CD4-positive, alpha-beta T cell (primary cell): ENCODE measurements at regions not wholly inside any gene's neighbourhood (a gene's known extent, or its start where the extent isn't known, plus 50 kb on each side); places are given as distances from the start of the nearest gene placed in this dataset.

Experiments
- ATAC-seq: fragments of 200-7000 bp; cut with Tn5 transposase; one replicate; pipeline ENCODE4 v1.10.0; 2022; ENCODE audit warnings: mild to moderate bottlenecking; ENCODE audit not compliant: poor library complexity
- CTCF ChIA-PET: fragments of 350-600 bp; sonication (Branson Sonifier 250); formaldehyde crosslinking; loops from one replicate; lab custom pipeline; 2021; ENCODE audit warnings: antibody characterized with exemption, inconsistent platforms; lab: Charles Lee
- POLR2A ChIA-PET: fragments of 350-600 bp; sonication (Branson Sonifier 250); formaldehyde crosslinking; loops from one replicate; lab custom pipeline; 2021; ENCODE audit warnings: antibody characterized with exemption, inconsistent platforms; lab: Charles Lee
- DNase-seq, 14 experiments: peaks; one replicate each; pipeline ENCODE4 v3.0.0-alpha.2; 2013 to 2020; ENCODE audit warnings: mixed read lengths in 2 of 14
- H3K27ac ChIP-seq, 2 donors: one replicate each; pipeline versions ENCODE4 v1.5.1 to v1.7.0; 2013; ENCODE audit warnings: low read length in 2 of 2, low read depth in 1 of 2, mild to moderate bottlenecking in 1 of 2
- H3K27me3 ChIP-seq, 2 experiments: 1 replicate in 1 of 2; 2 replicates in 1 of 2; pipeline versions ENCODE4 v1.6.1 to v1.7.0; 2013; ENCODE audit warnings: low read length in 2 of 2, control low read depth in 1 of 2, mild to moderate bottlenecking in 1 of 2, moderate library complexity in 1 of 2; ENCODE audit not compliant: insufficient read depth in 2 of 2, control insufficient read depth in 1 of 2
- H3K36me3 ChIP-seq: one replicate; pipeline ENCODE4 v1.6.1; 2013; ENCODE audit warnings: low read length, control low read depth; ENCODE audit not compliant: insufficient read depth
- H3K4me1 ChIP-seq: one replicate; pipeline ENCODE4 v1.6.1; 2013; ENCODE audit warnings: low read length, control low read depth; ENCODE audit not compliant: insufficient read depth
- H3K4me3 ChIP-seq: one replicate; pipeline ENCODE4 v1.5.1; 2013; ENCODE audit warnings: mild to moderate bottlenecking, low read length, moderate library complexity
- H3K9me3 ChIP-seq, 2 experiments: 1 replicate in 1 of 2; 2 replicates in 1 of 2; pipeline versions ENCODE4 v1.6.1 to v1.7.0; 2013; ENCODE audit warnings: low read length in 2 of 2, mild to moderate bottlenecking in 2 of 2, control low read depth in 1 of 2, moderate library complexity in 1 of 2; ENCODE audit not compliant: control insufficient read depth in 1 of 2, insufficient read depth in 1 of 2
- H3K27ac Mint-ChIP-seq: one replicate; pipeline ENCODE4 v1.8.0; 2020; ENCODE audit warnings: mixed read lengths
- H3K27me3 Mint-ChIP-seq: one replicate; pipeline ENCODE4 v1.8.0; 2021; ENCODE audit warnings: mixed read lengths
- H3K36me3 Mint-ChIP-seq: one replicate; pipeline ENCODE4 v1.8.0; 2021; ENCODE audit warnings: low read depth, mixed read lengths
- H3K4me1 Mint-ChIP-seq: one replicate; pipeline ENCODE4 v1.8.0; 2021; ENCODE audit warnings: low read depth, mixed read lengths
- H3K4me3 Mint-ChIP-seq: one replicate; pipeline ENCODE4 v1.8.0; 2020; ENCODE audit warnings: mild to moderate bottlenecking, mixed read lengths
- H3K9me3 Mint-ChIP-seq: one replicate; pipeline ENCODE4 v1.8.0; 2020; ENCODE audit warnings: mixed read lengths
- intact Hi-C, 2 experiments: fragments of 100-400 bp; cut with DNase I in 1 of 2; cut with micrococcal nuclease in 1 of 2; formaldehyde crosslinking; loops; one replicate each; pipeline versions ENCODE4 v1.15.1 to v1.9.0; 2023 to 2025; cut with DNase I, micrococcal nuclease
- TF ChIP-seq, protein P1 (sequence below): fragments of 200-600 bp; IDR thresholded peaks from one replicate; pipeline ENCODE4 v1.8.0; 2022; ENCODE audit warnings: antibody characterized with exemption, mild to moderate bottlenecking

- no peak overlapping the region for H3K27ac ChIP-seq
- Mint-ChIP-seq H3K4me3 (no peak overlapping the region), H3K36me3 (no peaks in the 10 kb centered on the region), H3K9me3 (no peaks in the 10 kb centered on the region), H3K27me3 (no peaks in the 10 kb centered on the region), H3K27ac (no peak overlapping the region), H3K4me1 (peaks cover 40% of the 10 kb centered on the region)
- H3K4me1 ChIP-seq, result no peaks in the 10 kb centered on the region
- TF ChIP-seq, protein P1, sequence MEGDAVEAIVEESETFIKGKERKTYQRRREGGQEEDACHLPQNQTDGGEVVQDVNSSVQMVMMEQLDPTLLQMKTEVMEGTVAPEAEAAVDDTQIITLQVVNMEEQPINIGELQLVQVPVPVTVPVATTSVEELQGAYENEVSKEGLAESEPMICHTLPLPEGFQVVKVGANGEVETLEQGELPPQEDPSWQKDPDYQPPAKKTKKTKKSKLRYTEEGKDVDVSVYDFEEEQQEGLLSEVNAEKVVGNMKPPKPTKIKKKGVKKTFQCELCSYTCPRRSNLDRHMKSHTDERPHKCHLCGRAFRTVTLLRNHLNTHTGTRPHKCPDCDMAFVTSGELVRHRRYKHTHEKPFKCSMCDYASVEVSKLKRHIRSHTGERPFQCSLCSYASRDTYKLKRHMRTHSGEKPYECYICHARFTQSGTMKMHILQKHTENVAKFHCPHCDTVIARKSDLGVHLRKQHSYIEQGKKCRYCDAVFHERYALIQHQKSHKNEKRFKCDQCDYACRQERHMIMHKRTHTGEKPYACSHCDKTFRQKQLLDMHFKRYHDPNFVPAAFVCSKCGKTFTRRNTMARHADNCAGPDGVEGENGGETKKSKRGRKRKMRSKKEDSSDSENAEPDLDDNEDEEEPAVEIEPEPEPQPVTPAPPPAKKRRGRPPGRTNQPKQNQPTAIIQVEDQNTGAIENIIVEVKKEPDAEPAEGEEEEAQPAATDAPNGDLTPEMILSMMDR, result no peak
- H3K4me3 ChIP-seq, result no peak overlapping the region
- ATAC-seq, result no peak
- POLR2A ChIA-PET, result no interaction called here
- H3K36me3 ChIP-seq, result no peaks in the 10 kb centered on the region
- intact Hi-C loops, result no loop called here
- CTCF ChIA-PET, result no interaction called here
- H3K27me3 ChIP-seq, result no peaks in the 10 kb centered on the region
- peaks cover 0 to 6% of the 10 kb centered on the region in 2 experiments for H3K9me3 ChIP-seq
- no peak for DNase-seq
Observed at GRCh38 chr12:92338671-92339070, 193.0 kb upstream of the BTG1 start.

GRCh38 chr12:92338102-92338501, 192.5 kb upstream of the BTG1 start:
- ChIA-PET POLR2A (no interaction called here), CTCF (no interaction called here)
- H3K27ac ChIP-seq, result no peak overlapping the region
- no peak for ATAC-seq
- DNase-seq, result no peak
- Mint-ChIP-seq H3K27me3 (no peaks in the 10 kb centered on the region), H3K9me3 (no peaks in the 10 kb centered on the region), H3K27ac (no peak overlapping the region), H3K36me3 (no peaks in the 10 kb centered on the region), H3K4me3 (no peak overlapping the region), H3K4me1 (peaks cover 46% of the 10 kb centered on the region)
- H3K4me3 ChIP-seq, result no peak overlapping the region
- TF ChIP-seq, protein P1, result no peak
- intact Hi-C loops, result no loop called here
- H3K4me1 ChIP-seq, result no peaks in the 10 kb centered on the region
- H3K9me3 ChIP-seq, result peaks cover 0 to 6% of the 10 kb centered on the region in 2 experiments
- H3K36me3 ChIP-seq, result no peaks in the 10 kb centered on the region
- no peaks in the 10 kb centered on the region for H3K27me3 ChIP-seq

DNA sequence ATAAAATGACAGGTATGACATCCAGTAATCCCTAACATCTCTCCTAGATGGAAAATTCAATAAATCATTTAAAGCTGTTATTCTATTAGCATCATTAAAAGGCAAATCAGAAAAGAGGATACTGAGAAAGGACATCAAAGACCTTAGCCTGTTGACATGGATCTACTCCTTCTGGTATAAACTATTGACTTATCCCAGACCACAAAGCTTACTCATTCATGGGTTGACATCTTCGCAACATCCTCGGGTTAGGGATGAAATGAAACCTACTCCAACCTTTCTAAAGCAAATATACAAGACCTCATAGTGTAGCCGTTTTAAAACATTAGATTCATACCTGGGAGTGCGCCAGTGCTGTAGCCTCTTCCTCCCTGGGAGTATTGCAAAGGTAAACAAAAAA, 191.5 kb upstream of the BTG1 start:
- Mint-ChIP-seq H3K27ac (no peak overlapping the region), H3K27me3 (no peaks in the 10 kb centered on the region), H3K4me3 (no peak overlapping the region), H3K36me3 (no peaks in the 10 kb centered on the region), H3K4me1 (peaks cover 56% of the 10 kb centered on the region), H3K9me3 (no peaks in the 10 kb centered on the region)
- DNase-seq, result no peak
- H3K4me3 ChIP-seq, result no peak overlapping the region
- ATAC-seq, result no peak
- intact Hi-C loops, result no loop called here
- TF ChIP-seq, protein P1, result no peak
- peaks cover 0 to 6% of the 10 kb centered on the region in 2 experiments for H3K9me3 ChIP-seq
- ChIA-PET CTCF (no interaction called here), POLR2A (interaction anchor here (0.6 kb wide), 1 partner anchor 37 kb away, joined by 3 read pairs; no protein-coding TSS in a partner anchor)
- no peaks in the 10 kb centered on the region for H3K36me3 ChIP-seq
- H3K27ac ChIP-seq, result no peak overlapping the region
- H3K27me3 ChIP-seq, result no peaks in the 10 kb centered on the region
- H3K4me1 ChIP-seq, result peaks cover 9% of the 10 kb centered on the region
